GM12878 (cell line): ENCODE measurements at regions not wholly inside any gene's neighbourhood (a gene's known extent, or its start where the extent isn't known, plus 50 kb on each side); places are given as distances from the start of the nearest gene placed in this dataset.

ENCODE experiments used
- ATAC-seq: fragments of 200-7000 bp; cut with Tn5 transposase; 3 replicates; pipeline ENCODE4 v1.9.1; 2020; ENCODE audit warnings: mild to moderate bottlenecking, moderate library complexity
- BruUV-seq: library from RNA; stranded (reverse); fragments of 400-500 nt; replicated peaks from 2 replicates; lab custom pipeline; 2021; lab: Mats Ljungman, UMichigan
- CTCF ChIA-PET: fragments of 300-600 bp; sonication (Branson Sonifier 250); formaldehyde crosslinking; extraction: SDS; loops from one replicate; lab custom pipeline; 2021; ENCODE audit warnings: inconsistent platforms; lab: Yijun Ruan, JAX
- POLR2A ChIA-PET: fragments of 350-600 bp; formaldehyde crosslinking; extraction: SDS; loops from one replicate; lab custom pipeline; 2021; ENCODE audit warnings: inconsistent platforms; lab: Charles Lee
- RAD21 ChIA-PET: fragments of 300-600 bp; sonication (Branson Sonifier 250); formaldehyde crosslinking; loops from one replicate; lab custom pipeline; 2023; ENCODE audit warnings: antibody characterized with exemption; ENCODE audit not compliant: unreplicated experiment; lab: Charles Lee
- SMC1A ChIA-PET: fragments of 300-600 bp; sonication (Branson Sonifier 250); formaldehyde crosslinking; loops from one replicate; lab custom pipeline; 2023; ENCODE audit not compliant: unreplicated experiment, uncharacterized antibody; lab: Charles Lee
- DNase-seq: peaks from one replicate; pipeline ENCODE4 v3.0.0-alpha.2; 2011; ENCODE audit warnings: low read depth, low spot score
- FAIRE-seq: peaks from 3 replicates; lab custom pipeline; 2011; peaks lifted over from hg19 to GRCh38; lab: Jason Lieb, UNC
- H2AFZ ChIP-seq: 2 replicates; pipeline ENCODE4 v1.6.0; 2011; ENCODE audit warnings: low read depth, low read length, control low read depth; ENCODE audit not compliant: control insufficient read depth
- H3K27ac ChIP-seq: 2 replicates; pipeline ENCODE4 v1.5.1; 2011; ENCODE audit warnings: control low read depth; ENCODE audit not compliant: control insufficient read depth, insufficient read depth
- H3K27me3 ChIP-seq, 2 experiments: replicated peaks in 1 of 2; 2 replicates each; pipeline versions ENCODE4 v1.6.0 to v1.6.1; 2011; ENCODE audit warnings: low read length in 1 of 2; ENCODE audit not compliant: control insufficient read depth in 2 of 2, insufficient read depth in 2 of 2
- H3K36me3 ChIP-seq, 2 experiments: 2 replicates each; pipeline ENCODE4 v1.5.1; 2011; ENCODE audit warnings: low read length in 1 of 2; ENCODE audit not compliant: control insufficient read depth in 2 of 2, insufficient read depth in 2 of 2
- H3K4me1 ChIP-seq: 2 replicates; pipeline ENCODE4 v1.6.1; 2011; ENCODE audit warnings: mild to moderate bottlenecking, low read length, moderate library complexity, mixed read lengths; ENCODE audit not compliant: control insufficient read depth, insufficient read depth
- H3K4me2 ChIP-seq: 2 replicates; pipeline ENCODE4 v1.6.0; 2011; ENCODE audit warnings: control low read depth; ENCODE audit not compliant: control insufficient read depth, insufficient read depth
- H3K4me3 ChIP-seq: fragments of 200-600 bp; sonication (generic); 2 replicates; pipeline ENCODE4 v1.5.1; 2016
- H3K79me2 ChIP-seq: 2 replicates; pipeline ENCODE4 v1.6.0; 2011; ENCODE audit warnings: low read length; ENCODE audit not compliant: control insufficient read depth, insufficient read depth
- H3K9ac ChIP-seq: 2 replicates; pipeline ENCODE4 v1.8.0; 2011; ENCODE audit warnings: low read length, control low read depth, mixed read lengths; ENCODE audit not compliant: control insufficient read depth, insufficient read depth
- H3K9me3 ChIP-seq: replicated peaks from 3 replicates; pipeline ENCODE4 v1.5.1; 2011; ENCODE audit warnings: mild to moderate bottlenecking, low read length; ENCODE audit not compliant: control insufficient read depth, insufficient read depth
- H4K20me1 ChIP-seq: 2 replicates; pipeline ENCODE4 v1.6.0; 2011; ENCODE audit not compliant: control insufficient read depth, insufficient read depth
- CBFB ChIP-seq: IDR thresholded peaks from 2 replicates; pipeline ENCODE4 v1.6.1; 2016; ENCODE audit warnings: antibody characterized with exemption, low read depth
- CHD1 ChIP-seq: IDR thresholded peaks from 2 replicates; pipeline ENCODE4 v1.6.1; 2012; ENCODE audit warnings: low read depth, low read length, improper control_type of control experiment
- CREM ChIP-seq: IDR thresholded peaks from 2 replicates; pipeline ENCODE4 v1.6.1; 2014; ENCODE audit warnings: antibody characterized with exemption, low read depth
- EP300 ChIP-seq, 2 experiments: fragments of 150-350 bp in 1 of 2; IDR thresholded peaks; 2 replicates each; pipeline ENCODE4 v1.6.1; 2011 to 2012; ENCODE audit warnings: low read depth in 2 of 2, low read length in 2 of 2, borderline replicate concordance in 1 of 2, improper control_type of control experiment in 1 of 2, inconsistent platforms in 1 of 2; ENCODE audit not compliant: control insufficient read depth in 1 of 2
- ESRRA ChIP-seq: IDR thresholded peaks from 2 replicates; pipeline ENCODE4 v1.6.1; 2012; ENCODE audit warnings: mild to moderate bottlenecking, low read length, improper control_type of control experiment
- FOXK2 ChIP-seq: fragments of 450-650 bp; IDR thresholded peaks from 2 replicates; pipeline ENCODE4 v1.6.1; 2017; ENCODE audit warnings: mild to moderate bottlenecking, moderate library complexity
- IKZF1 ChIP-seq: fragments of 450-650 bp; conservative IDR thresholded peaks from 2 replicates; pipeline ENCODE4 v1.6.1; 2017; ENCODE audit warnings: antibody characterized with exemption, mild to moderate bottlenecking
- TAF1 ChIP-seq: IDR thresholded peaks from 2 replicates; pipeline ENCODE4 v1.6.1; 2011; ENCODE audit warnings: mild to moderate bottlenecking, low read depth, low read length, borderline replicate concordance
- TCF7 ChIP-seq: IDR thresholded peaks from 2 replicates; pipeline ENCODE4 v1.6.1; 2014; ENCODE audit warnings: antibody characterized with exemption, borderline replicate concordance
- WGBS: methylation state at CpG from one replicate; pipeline ENCODE4 v1.1.6; 2016; ENCODE audit warnings: low lambda C conversion rate; ENCODE audit not compliant: insufficient replicate concordance, insufficient coverage; ENCODE audit errors: missing lambda C conversion rate; 5-methylcytosine and 5-hydroxymethylcytosine counted together
- in situ Hi-C: fragments of 300-500 bp; cut with MboI; formaldehyde crosslinking; loops from 9 replicates; pipeline ENCODE4 v1.14.3; 2018; ENCODE audit warnings: mixed read lengths
- intact Hi-C: fragments of 100-400 bp; cut with micrococcal nuclease; formaldehyde crosslinking; loops from one replicate; pipeline ENCODE4 v1.14.2; 2022; ENCODE audit not compliant: unreplicated experiment
- TF ChIP-seq, protein P1 (sequence below): fragments of 450-650 bp; IDR thresholded peaks from 2 replicates; pipeline ENCODE4 v1.6.1; 2017; ENCODE audit warnings: mild to moderate bottlenecking, moderate library complexity
- TF ChIP-seq, protein P2 (sequence below): fragments of 450-650 bp; IDR thresholded peaks from 2 replicates; pipeline ENCODE4 v1.6.1; 2017; ENCODE audit warnings: borderline replicate concordance

DNA sequence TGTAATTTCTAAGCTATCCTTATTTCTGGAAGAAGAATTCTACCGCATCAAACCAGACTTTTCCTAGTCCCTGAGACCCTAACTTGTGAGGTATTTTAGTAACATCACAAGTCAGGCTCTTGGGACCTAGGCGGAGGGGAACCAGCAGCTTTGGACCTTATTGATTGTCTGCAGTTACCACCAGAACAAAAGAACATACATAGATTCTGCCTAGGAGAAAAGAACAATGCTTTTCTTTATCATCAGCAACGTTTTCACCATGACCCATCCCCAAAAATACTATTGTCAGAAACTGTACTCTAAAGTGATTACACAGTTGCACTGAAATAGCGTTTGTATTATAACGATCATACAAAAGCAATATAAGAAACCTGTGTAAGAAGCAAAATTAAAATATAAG is 860.4 kb downstream of the USP25 start:
- CTCF ChIA-PET: interaction anchor here (0.7 kb wide), 1 partner anchor 1855 kb away, joined by 3 read pairs; no protein-coding TSS in a partner anchor
- in situ Hi-C loops: no loop called here

DNA sequence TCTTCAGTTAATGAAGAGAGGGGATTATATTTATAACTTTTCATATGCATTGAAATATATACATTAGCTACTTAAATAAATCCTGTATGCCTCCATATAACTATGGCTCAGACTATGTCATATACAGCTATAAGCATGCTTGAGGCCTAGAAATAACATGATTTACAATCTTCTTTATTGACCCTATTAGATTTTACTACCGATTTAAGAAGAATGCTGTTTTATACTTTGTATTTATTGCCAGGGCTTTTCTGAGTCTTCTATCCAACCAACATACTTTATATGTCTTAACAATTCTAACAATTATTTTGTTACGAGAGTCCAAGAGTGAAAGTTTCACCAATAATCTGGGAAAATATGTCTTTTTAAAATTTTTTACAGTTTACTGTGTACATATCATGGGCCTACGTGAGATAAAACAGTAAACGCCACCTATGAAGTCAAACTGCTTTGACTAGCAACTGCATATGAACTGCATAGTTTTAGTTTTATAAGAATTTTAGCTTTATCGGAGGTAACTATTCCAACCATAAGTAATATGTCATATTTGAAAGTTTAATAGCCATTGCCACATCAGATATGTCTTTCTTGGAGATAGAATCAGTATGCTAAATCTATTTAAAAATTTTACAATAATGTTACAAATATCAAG is 861.0 kb downstream of the USP25 start:
- SMC1A ChIA-PET: no interaction called here
- intact Hi-C loops: no loop called here
- TF ChIP-seq ESRRA: no peak
- no peak for TF ChIP-seq CBFB
- no peak for TF ChIP-seq IKZF1
- no peak for TF ChIP-seq CREM
- TF ChIP-seq TAF1: no peak
- TF ChIP-seq, protein P1, sequence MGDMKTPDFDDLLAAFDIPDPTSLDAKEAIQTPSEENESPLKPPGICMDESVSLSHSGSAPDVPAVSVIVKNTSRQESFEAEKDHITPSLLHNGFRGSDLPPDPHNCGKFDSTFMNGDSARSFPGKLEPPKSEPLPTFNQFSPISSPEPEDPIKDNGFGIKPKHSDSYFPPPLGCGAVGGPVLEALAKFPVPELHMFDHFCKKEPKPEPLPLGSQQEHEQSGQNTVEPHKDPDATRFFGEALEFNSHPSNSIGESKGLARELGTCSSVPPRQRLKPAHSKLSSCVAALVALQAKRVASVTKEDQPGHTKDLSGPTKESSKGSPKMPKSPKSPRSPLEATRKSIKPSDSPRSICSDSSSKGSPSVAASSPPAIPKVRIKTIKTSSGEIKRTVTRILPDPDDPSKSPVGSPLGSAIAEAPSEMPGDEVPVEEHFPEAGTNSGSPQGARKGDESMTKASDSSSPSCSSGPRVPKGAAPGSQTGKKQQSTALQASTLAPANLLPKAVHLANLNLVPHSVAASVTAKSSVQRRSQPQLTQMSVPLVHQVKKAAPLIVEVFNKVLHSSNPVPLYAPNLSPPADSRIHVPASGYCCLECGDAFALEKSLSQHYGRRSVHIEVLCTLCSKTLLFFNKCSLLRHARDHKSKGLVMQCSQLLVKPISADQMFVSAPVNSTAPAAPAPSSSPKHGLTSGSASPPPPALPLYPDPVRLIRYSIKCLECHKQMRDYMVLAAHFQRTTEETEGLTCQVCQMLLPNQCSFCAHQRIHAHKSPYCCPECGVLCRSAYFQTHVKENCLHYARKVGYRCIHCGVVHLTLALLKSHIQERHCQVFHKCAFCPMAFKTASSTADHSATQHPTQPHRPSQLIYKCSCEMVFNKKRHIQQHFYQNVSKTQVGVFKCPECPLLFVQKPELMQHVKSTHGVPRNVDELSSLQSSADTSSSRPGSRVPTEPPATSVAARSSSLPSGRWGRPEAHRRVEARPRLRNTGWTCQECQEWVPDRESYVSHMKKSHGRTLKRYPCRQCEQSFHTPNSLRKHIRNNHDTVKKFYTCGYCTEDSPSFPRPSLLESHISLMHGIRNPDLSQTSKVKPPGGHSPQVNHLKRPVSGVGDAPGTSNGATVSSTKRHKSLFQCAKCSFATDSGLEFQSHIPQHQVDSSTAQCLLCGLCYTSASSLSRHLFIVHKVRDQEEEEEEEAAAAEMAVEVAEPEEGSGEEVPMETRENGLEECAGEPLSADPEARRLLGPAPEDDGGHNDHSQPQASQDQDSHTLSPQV: no peak

More for the DNA sequence above, 860.4 kb downstream of the USP25 start:
- FAIRE-seq: no peak
- Histone ChIP-seq H3K4me1 (no peaks in the 10 kb centered on the region), H2AFZ (no peak overlapping the region), H3K27ac (no peak overlapping the region), H3K4me3 (no peak overlapping the region), H4K20me1 (no peaks in the 10 kb centered on the region), H3K9me3 (no peaks in the 10 kb centered on the region; the same call in 2 of the 3 replicates), H3K36me3 (no peaks in the 10 kb centered on the region), H3K79me2 (no peaks in the 10 kb centered on the region), H3K9ac (no peak overlapping the region), H3K27me3 (no peaks in the 10 kb centered on the region), H3K4me2 (no peak overlapping the region)
- 7% methylated on average over 5 of the region's 5 CpGs for WGBS
- TF ChIP-seq TCF7: no peak
- TF ChIP-seq FOXK2: no peak
- no peak for TF ChIP-seq EP300 (IDR thresholded peaks at IDR 0.05; ENCODE audit: borderline replicate concordance in 1 of 2, control insufficient read depth in 1 of 2, low read depth in 2 of 2, low read length in 2 of 2)
- TF ChIP-seq, protein P2, sequence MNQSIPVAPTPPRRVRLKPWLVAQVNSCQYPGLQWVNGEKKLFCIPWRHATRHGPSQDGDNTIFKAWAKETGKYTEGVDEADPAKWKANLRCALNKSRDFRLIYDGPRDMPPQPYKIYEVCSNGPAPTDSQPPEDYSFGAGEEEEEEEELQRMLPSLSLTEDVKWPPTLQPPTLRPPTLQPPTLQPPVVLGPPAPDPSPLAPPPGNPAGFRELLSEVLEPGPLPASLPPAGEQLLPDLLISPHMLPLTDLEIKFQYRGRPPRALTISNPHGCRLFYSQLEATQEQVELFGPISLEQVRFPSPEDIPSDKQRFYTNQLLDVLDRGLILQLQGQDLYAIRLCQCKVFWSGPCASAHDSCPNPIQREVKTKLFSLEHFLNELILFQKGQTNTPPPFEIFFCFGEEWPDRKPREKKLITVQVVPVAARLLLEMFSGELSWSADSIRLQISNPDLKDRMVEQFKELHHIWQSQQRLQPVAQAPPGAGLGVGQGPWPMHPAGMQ: no peak
- no peak for TF ChIP-seq CHD1
- DNase-seq: no peak
- intact Hi-C loops: no loop called here
- BruUV-seq: no TSS peak
- RAD21 ChIA-PET: no interaction called here
- POLR2A ChIA-PET: no interaction called here
- no peak for ATAC-seq
- SMC1A ChIA-PET: no interaction called here

More for the DNA sequence above, 861.0 kb downstream of the USP25 start:
- in situ Hi-C loops: no loop called here
- Histone ChIP-seq H3K79me2 (no peaks in the 10 kb centered on the region), H3K4me3 (no peak overlapping the region), H3K4me2 (no peak overlapping the region), H3K27ac (no peak overlapping the region), H4K20me1 (no peaks in the 10 kb centered on the region), H3K36me3 (no peaks in the 10 kb centered on the region), H3K9ac (no peak overlapping the region), H2AFZ (no peak overlapping the region), H3K4me1 (no peaks in the 10 kb centered on the region), H3K9me3 (no peaks in the 10 kb centered on the region; the same call in 2 of the 3 replicates), H3K27me3 (no peaks in the 10 kb centered on the region)
- POLR2A ChIA-PET: no interaction called here
- RAD21 ChIA-PET: no interaction called here
- CTCF ChIA-PET: no interaction called here
- FAIRE-seq: no peak
- WGBS: 34% methylated on average over 5 of the region's 5 CpGs
- BruUV-seq: no TSS peak
- DNase-seq: no peak
- no peak for ATAC-seq
